ENCODE measurements at regions not wholly inside any gene's neighbourhood (a gene's known extent, or its start where the extent isn't known, plus 50 kb on each side); places are given as distances from the start of the nearest gene placed in this dataset.
A peak's percentile ranks its signal among the peaks of the same experiment; 100 is the strongest.

DNA sequence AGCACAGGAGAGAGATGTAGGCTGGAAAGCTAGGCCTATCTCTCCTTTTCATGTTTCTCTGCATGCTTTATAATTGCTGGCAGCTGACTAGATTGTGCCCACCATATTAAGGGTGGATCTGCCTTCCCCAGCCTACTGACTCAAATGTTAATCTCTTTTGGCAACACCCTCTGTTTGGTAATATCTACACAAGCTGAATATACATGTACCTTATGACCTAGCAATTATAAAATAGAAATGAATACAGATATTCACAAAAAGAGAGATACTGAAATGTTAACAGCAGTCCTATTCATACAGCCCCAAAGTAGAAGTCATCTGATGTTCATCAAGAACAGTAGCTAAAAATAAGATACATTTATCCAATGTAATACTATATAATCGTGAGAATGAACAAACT is 429.6 kb downstream of the EPM2A start:
- FAIRE-seq = no peak

GRCh38 chr6:145306489-145306888 is 428.8 kb downstream of the EPM2A start:
- no peak for FAIRE-seq

DNA sequence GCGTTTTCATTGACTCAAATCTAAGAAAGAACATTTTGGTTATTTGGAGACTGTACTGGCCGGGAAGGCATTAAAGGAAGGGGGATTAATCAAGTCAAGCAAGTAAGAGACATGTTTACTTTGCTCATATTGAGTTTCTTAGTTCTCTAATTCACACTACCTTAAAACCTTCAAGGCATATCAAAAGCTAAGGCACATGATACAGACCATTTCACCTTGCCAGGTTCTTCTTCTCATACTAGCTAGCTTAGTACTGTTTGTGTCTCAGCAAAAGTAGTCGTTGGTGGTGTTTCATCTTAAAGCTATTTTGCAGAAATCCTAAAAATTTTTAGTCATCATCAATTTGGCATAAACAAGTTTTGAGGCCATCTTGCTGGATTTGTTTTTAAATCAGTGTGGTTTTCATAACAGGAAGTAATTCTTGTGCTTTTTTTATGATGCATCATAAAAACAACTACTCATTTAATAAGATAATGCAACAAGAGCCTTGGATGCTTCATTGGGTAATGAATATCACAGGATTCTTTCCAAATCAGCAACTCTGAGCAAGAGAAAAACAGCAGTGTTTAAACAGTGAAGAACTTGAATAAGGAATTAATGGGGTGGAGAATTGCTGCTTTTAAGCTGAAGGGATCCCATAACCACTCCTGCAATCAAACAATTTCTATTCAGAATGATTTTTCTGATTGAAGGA is 425.3 kb downstream of the EPM2A start:
- peak; percentile 80 for FAIRE-seq

DNA sequence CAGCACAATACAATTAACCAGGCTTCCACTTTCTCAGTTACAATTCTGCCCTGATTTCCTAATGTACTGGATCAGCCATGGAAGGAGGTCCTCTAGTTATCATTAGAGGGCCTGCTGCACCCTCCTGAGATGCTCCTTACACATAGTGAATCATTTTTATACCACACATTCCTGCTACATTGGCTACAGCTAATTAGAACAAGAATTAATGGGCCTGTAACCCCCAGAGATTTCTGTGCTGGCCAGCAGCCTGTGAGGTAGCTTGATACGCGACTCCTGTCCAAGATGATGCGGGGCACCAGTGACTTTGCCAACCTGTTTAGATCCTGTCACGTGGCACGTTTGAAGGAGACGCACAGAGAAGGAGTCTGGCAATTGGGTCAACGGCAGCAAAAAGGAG is 422.8 kb downstream of the EPM2A start:
- no peak for FAIRE-seq

- FAIRE-seq = no peak
Observed at GRCh38 chr6:145313041-145313855, 422.1 kb downstream of the EPM2A start.

DNA sequence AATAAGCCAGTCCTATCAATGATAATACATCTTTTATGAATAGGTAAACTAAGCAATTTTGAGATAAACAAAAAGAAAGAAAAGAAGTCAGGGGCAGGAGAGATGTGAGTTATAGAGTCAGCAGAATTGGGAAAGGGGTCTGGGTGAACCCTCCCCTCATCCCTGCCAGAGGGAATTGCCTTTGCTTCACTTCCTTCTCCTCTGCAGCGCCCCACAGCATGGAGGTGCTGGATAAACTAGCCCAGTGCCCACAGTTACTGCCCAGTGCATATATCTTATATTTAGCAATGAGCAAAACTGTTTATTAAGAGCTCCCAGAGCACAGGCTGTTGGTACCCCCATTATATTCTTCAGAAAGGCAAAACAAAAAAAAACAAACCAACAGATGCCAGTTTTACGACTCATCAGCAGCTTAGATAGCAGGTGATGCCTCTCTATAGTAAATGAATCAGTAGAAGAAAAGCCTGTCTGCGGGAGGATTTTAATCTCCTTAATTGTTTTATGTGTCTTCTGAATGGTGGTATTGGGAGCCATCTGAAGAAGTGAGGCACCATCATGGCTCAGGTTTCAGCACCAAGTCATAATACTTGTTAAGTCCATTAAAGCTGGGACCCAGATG is 419.2 kb downstream of the EPM2A start:
- no peak for FAIRE-seq

- no peak for FAIRE-seq
Observed at GRCh38 chr6:145318952-145319351, 416.4 kb downstream of the EPM2A start.

GRCh38 chr6:145319605-145320004 is 415.7 kb downstream of the EPM2A start:
- FAIRE-seq = no peak

GRCh38 chr6:145323646-145324045 is 411.7 kb downstream of the EPM2A start:
- FAIRE-seq = no peak

DNA sequence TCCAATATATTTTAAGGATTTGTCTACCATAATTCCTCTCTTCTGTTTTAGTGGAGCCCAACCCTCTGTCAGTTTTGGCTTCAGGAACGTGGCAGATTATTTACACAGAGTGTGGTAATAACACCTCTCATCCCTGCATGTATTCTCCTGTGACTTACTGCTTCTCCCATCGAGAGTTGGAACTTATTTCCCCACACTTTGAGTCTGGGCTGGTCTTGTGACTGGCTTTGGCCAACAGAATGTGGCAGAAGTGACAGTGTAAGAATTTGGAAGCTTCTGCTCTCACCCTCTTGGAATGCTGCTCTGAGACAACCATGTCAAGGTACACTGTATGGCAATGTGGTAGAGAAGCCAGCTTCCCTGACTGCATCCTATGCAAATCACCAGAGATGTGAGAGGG is 407.7 kb downstream of the EPM2A start:
- FAIRE-seq = no peak

GRCh38 chr6:145329257-145329656 is 406.1 kb downstream of the EPM2A start:
- FAIRE-seq = no peak

- FAIRE-seq = no peak
Observed at GRCh38 chr6:145331066-145331465, 404.3 kb downstream of the EPM2A start.

GRCh38 chr6:145332011-145332410 is 403.3 kb downstream of the EPM2A start:
- no peak for FAIRE-seq

DNA sequence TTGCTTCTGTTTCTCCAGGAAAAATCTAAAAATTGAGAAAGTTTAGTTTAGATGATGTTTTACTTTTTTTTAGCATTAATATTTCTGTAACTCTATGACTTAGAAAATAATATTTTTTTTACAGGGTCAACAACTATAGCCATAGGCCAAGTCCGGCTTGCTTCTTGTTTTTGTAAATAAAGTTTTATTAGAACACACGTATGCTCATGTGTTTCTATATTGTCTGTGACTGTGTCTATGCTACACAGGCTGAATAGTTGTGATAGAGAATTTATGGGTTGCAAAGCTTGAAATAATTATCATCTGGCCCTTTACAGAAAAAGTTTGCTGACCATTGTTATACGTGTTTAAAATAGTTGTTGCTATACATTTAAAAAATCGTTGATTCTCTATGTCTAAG is 399.2 kb downstream of the EPM2A start:
- FAIRE-seq = no peak

GRCh38 chr6:145339089-145339488 is 396.2 kb downstream of the EPM2A start:
- no peak for FAIRE-seq

GRCh38 chr6:145340256-145340655 is 395.1 kb downstream of the EPM2A start:
- no peak for FAIRE-seq

- FAIRE-seq = no peak
Observed at GRCh38 chr6:145345094-145345493, 390.2 kb downstream of the EPM2A start.

GRCh38 chr6:145347216-145347615 is 388.1 kb downstream of the EPM2A start:
- FAIRE-seq = no peak

DNA sequence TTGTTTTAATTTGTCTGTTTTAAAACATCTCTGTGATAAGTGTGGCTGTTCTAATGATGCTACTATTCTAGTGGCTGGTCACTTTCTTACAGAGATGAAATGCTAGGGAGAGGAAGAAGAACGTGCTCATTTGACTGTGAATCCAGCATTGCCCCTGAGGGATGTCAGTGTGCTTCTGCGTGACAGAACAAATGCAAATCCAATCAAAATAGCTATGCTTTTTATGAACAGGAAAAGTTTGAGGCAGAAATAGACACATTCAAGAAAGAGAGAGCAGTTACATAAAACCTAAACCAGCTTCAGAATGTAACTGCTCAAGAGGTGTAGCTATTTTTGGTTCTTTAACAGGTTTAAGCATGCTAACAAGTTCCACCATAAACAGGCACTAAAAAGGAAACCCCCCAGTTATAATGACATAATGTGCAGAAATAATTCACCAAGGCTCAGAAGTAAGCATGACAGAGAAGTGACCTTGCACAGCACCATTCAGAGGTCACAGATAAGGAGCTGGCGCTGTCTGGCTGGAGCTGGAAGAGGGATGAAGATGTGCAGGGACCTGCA is 385.3 kb downstream of the EPM2A start:
- FAIRE-seq = no peak

DNA sequence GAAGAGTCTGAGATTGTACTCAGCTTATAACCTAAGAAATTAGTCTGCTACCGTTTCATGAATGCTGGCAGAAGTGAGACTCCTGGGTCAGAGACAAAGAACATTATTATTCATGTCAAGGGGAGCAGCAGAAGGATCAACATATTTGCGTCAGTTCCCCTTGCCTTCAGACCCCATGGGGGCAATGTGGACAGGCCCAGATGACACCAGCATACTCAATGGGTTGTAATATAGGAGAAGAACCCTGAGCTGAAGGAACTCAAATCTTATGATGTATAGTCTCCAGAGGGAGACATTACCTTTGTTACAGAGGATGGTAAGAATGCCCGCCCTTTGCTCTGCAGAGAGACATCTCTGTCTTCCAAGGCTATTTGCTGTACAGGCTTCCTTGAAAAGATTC is 384.4 kb downstream of the EPM2A start:
- FAIRE-seq = no peak

DNA sequence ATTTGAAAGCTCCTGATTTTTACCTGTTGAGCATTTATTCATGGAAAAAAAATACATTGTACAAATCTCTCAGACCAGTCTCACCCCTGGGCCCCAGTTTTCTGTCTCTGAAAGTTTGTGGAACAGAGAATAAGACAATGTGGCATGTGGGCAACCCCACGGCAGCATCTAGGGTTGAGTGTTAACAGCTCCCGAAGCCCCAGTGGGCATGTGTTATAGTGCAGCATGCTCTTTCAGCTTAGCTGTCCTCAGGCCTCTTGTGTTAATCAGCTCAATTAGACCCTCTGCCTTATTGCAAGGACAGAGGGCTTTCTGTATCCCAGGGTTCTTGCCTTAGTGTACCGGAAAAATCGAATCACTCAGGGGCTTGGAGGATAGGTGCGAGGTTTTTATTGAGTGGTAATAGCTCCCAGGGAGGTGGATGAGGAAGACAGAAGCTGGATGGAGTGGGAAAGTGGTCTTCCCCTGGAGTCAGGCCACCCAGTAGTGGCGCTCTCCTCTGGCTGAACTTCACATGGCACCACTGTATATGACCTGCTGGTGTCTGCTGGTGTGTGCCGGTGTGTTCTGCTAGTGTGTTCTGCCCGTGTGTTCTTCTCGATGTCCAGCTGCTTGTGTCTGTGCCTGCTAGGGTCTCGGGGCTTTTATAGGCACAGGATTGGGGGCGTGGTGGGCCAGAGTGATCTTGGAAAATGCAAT is 382.8 kb downstream of the EPM2A start:
- FAIRE-seq = no peak

GRCh38 chr6:145360865-145361264 is 374.5 kb downstream of the EPM2A start:
- no peak for FAIRE-seq

- FAIRE-seq = no peak
Observed at GRCh38 chr6:145367149-145367548, 368.2 kb downstream of the EPM2A start.
